Hepatocyte (in vitro differentiated cells): ENCODE measurements at regions not wholly inside any gene's neighbourhood (a gene's known extent, or its start where the extent isn't known, plus 50 kb on each side); places are given as distances from the start of the nearest gene placed in this dataset.

ENCODE experiments used
- DNase-seq: peaks from one replicate; pipeline ENCODE4 v3.0.0-alpha.2; 2016; ENCODE audit warnings: low spot score
- H2AFZ ChIP-seq: fragments of 200-600 bp; sonication (generic); 2 replicates; pipeline ENCODE4 v1.6.0; 2016; ENCODE audit warnings: antibody characterized with exemption, mild to moderate bottlenecking
- H3K27ac ChIP-seq: fragments of 200-600 bp; sonication (generic); 2 replicates; pipeline ENCODE4 v1.5.1; 2016; ENCODE audit warnings: mild to moderate bottlenecking
- H3K27me3 ChIP-seq: fragments of 200-600 bp; sonication (generic); 2 replicates; pipeline ENCODE4 v1.6.1; 2016
- H3K36me3 ChIP-seq: fragments of 200-600 bp; sonication (generic); replicated peaks from 2 replicates; pipeline ENCODE4 v1.5.1; 2016; ENCODE audit warnings: low read depth; ENCODE audit not compliant: insufficient read depth
- H3K4me1 ChIP-seq: fragments of 200-600 bp; sonication (generic); 2 replicates; pipeline ENCODE4 v1.5.1; 2016; ENCODE audit warnings: mild to moderate bottlenecking, moderate library complexity; ENCODE audit not compliant: insufficient read depth
- H3K4me2 ChIP-seq: fragments of 200-600 bp; sonication (generic); 2 replicates; pipeline ENCODE4 v1.6.0; 2016
- H3K4me3 ChIP-seq: fragments of 200-600 bp; sonication (generic); 2 replicates; pipeline ENCODE4 v1.5.1; 2016; ENCODE audit warnings: mild to moderate bottlenecking
- H3K79me2 ChIP-seq: fragments of 200-600 bp; sonication (generic); 2 replicates; pipeline ENCODE4 v1.6.0; 2017; ENCODE audit warnings: mild to moderate bottlenecking
- H3K9me2 ChIP-seq: fragments of 200-600 bp; sonication (generic); replicated peaks from 2 replicates; pipeline ENCODE4 v1.6.0; 2017; ENCODE audit warnings: mild to moderate bottlenecking; ENCODE audit not compliant: insufficient read depth
- H3K9me3 ChIP-seq: fragments of 200-600 bp; sonication (generic); 2 replicates; pipeline ENCODE4 v1.5.1; 2016; ENCODE audit warnings: low read depth, mild to moderate bottlenecking
- H4K20me1 ChIP-seq: fragments of 200-600 bp; sonication (generic); 2 replicates; pipeline ENCODE4 v1.6.0; 2016; ENCODE audit warnings: mild to moderate bottlenecking; ENCODE audit not compliant: insufficient read depth, poor library complexity, severe bottlenecking
- CTCF ChIP-seq: fragments of 200-600 bp; sonication (generic); IDR thresholded peaks from 2 replicates; pipeline ENCODE4 v1.5.1; 2016; ENCODE audit warnings: antibody characterized with exemption, mild to moderate bottlenecking; ENCODE audit not compliant: poor library complexity
- EZH2 ChIP-seq: fragments of 200-600 bp; sonication (generic); IDR thresholded peaks from 2 replicates; pipeline ENCODE4 v1.6.1; 2016; ENCODE audit warnings: antibody characterized with exemption, mild to moderate bottlenecking, borderline replicate concordance
- EZH2phosphoT487 ChIP-seq: fragments of 200-600 bp; sonication (generic); IDR thresholded peaks from one replicate; pipeline ENCODE4 v1.6.1; 2018; ENCODE audit warnings: antibody characterized with exemption, mild to moderate bottlenecking, low read depth, moderate library complexity; ENCODE audit not compliant: unreplicated experiment, severe bottlenecking
- WGBS: methylation state at CpG from one replicate; pipeline ENCODE4 v1.1.6; 2016; ENCODE audit warnings: low lambda C conversion rate; ENCODE audit errors: missing lambda C conversion rate; 5-methylcytosine and 5-hydroxymethylcytosine counted together

- H3K4me1 ChIP-seq, result no peaks in the 10 kb centered on the region
Measured at GRCh38 chr3:5437296-5437782, 249.8 kb downstream of the EDEM1 start.

GRCh38 chr3:5437783-5438323, 250.3 kb downstream of the EDEM1 start:
- Histone ChIP-seq H3K4me1 (no peaks in the 10 kb centered on the region), H3K79me2 (no peaks in the 10 kb centered on the region), H3K4me3 (no peak overlapping the region), H4K20me1 (no peaks in the 10 kb centered on the region), H3K27ac (no peak overlapping the region), H2AFZ (no peak overlapping the region), H3K9me3 (no peaks in the 10 kb centered on the region), H3K9me2 (no peaks in the 10 kb centered on the region), H3K4me2 (no peak overlapping the region), H3K27me3 (no peaks in the 10 kb centered on the region), H3K36me3 (no peaks in the 10 kb centered on the region)
- DNase-seq, result no peak
- 40% methylated on average over 3 of the region's 3 CpGs for WGBS
- no peak for TF ChIP-seq CTCF
- TF ChIP-seq EZH2phosphoT487, result no peak
- no peak for TF ChIP-seq EZH2

More at GRCh38 chr3:5437296-5437782, 249.8 kb downstream of the EDEM1 start:
- no peaks in the 10 kb centered on the region for H3K36me3 ChIP-seq
- 84% methylated on average over 5 of the region's 5 CpGs for WGBS
- H3K27me3 ChIP-seq, result no peaks in the 10 kb centered on the region
- no peak overlapping the region for H2AFZ ChIP-seq
- H3K4me3 ChIP-seq, result no peak overlapping the region
- no peak for DNase-seq
- H3K9me3 ChIP-seq, result no peaks in the 10 kb centered on the region
- no peaks in the 10 kb centered on the region for H3K79me2 ChIP-seq
- H4K20me1 ChIP-seq, result no peaks in the 10 kb centered on the region
- TF ChIP-seq EZH2, result no peak
- H3K9me2 ChIP-seq, result no peaks in the 10 kb centered on the region
- no peak overlapping the region for H3K4me2 ChIP-seq
- no peak overlapping the region for H3K27ac ChIP-seq

- TF ChIP-seq EZH2, result no peak
- TF ChIP-seq CTCF, result no peak
- TF ChIP-seq EZH2phosphoT487, result no peak
- H3K4me2 ChIP-seq, result no peak overlapping the region
- no peaks in the 10 kb centered on the region for H3K9me3 ChIP-seq
- no peak for DNase-seq
- H3K27me3 ChIP-seq, result no peaks in the 10 kb centered on the region
- H3K79me2 ChIP-seq, result no peaks in the 10 kb centered on the region
- 83% methylated on average over 1 of the region's 1 CpG for WGBS
- H2AFZ ChIP-seq, result no peak overlapping the region
- H3K27ac ChIP-seq, result no peak overlapping the region
- no peak overlapping the region for H3K4me3 ChIP-seq
- H3K4me1 ChIP-seq, result no peaks in the 10 kb centered on the region
- no peaks in the 10 kb centered on the region for H3K9me2 ChIP-seq
- H4K20me1 ChIP-seq, result no peaks in the 10 kb centered on the region
- no peaks in the 10 kb centered on the region for H3K36me3 ChIP-seq
Measured at GRCh38 chr3:5441401-5441800, 253.9 kb downstream of the EDEM1 start.

- 82% methylated on average over 4 of the region's 4 CpGs for WGBS
- H2AFZ ChIP-seq, result no peak overlapping the region
- H3K4me3 ChIP-seq, result no peak overlapping the region
- no peaks in the 10 kb centered on the region for H3K9me3 ChIP-seq
- TF ChIP-seq EZH2phosphoT487 (no peak), EZH2 (no peak), CTCF (no peak)
- no peaks in the 10 kb centered on the region for H3K79me2 ChIP-seq
- no peaks in the 10 kb centered on the region for H3K4me1 ChIP-seq
- DNase-seq, result no peak
- H4K20me1 ChIP-seq, result no peaks in the 10 kb centered on the region
- no peaks in the 10 kb centered on the region for H3K27me3 ChIP-seq
- no peak overlapping the region for H3K27ac ChIP-seq
- no peaks in the 10 kb centered on the region for H3K9me2 ChIP-seq
- H3K4me2 ChIP-seq, result no peak overlapping the region
- H3K36me3 ChIP-seq, result no peaks in the 10 kb centered on the region
Measured at GRCh38 chr3:5442106-5442785, 254.7 kb downstream of the EDEM1 start.
